Keratinocyte (primary cell): ENCODE measurements at regions not wholly inside any gene's neighbourhood (a gene's known extent, or its start where the extent isn't known, plus 50 kb on each side); places are given as distances from the start of the nearest gene placed in this dataset.

Source experiments
- DNase-seq: peaks from one replicate; pipeline ENCODE4 v3.0.0-alpha.2; 2011; ENCODE audit warnings: low read depth, missing footprints, low spot score
- FAIRE-seq: peaks from 2 replicates; lab custom pipeline; 2011; peaks lifted over from hg19 to GRCh38; lab: Jason Lieb, UNC
- H2AFZ ChIP-seq: 2 replicates; pipeline ENCODE4 v1.6.0; 2012; ENCODE audit warnings: low read length, control low read depth, inconsistent platforms; ENCODE audit not compliant: control insufficient read depth
- H3K27ac ChIP-seq: 2 replicates; pipeline ENCODE4 v1.5.1; 2011; ENCODE audit warnings: low read length; ENCODE audit not compliant: control insufficient read depth, insufficient read depth
- H3K27me3 ChIP-seq: 3 replicates; pipeline ENCODE4 v1.6.0; 2011; ENCODE audit warnings: low read length; ENCODE audit not compliant: control insufficient read depth, insufficient read depth; ENCODE audit errors: extremely low read depth
- H3K36me3 ChIP-seq, 2 experiments: 2 replicates in 1 of 2; 3 replicates in 1 of 2; pipeline ENCODE4 v1.5.1; 2011; ENCODE audit warnings: low read length in 2 of 2, mild to moderate bottlenecking in 1 of 2; ENCODE audit not compliant: control insufficient read depth in 2 of 2, insufficient read depth in 2 of 2; ENCODE audit errors: extremely low read depth in 1 of 2
- H3K4me1 ChIP-seq: 3 replicates; pipeline ENCODE4 v1.5.1; 2011; ENCODE audit warnings: low read length; ENCODE audit not compliant: control insufficient read depth, insufficient read depth; ENCODE audit errors: extremely low read depth
- H3K4me2 ChIP-seq: 3 replicates; pipeline ENCODE4 v1.6.0; 2011; ENCODE audit warnings: low read depth, low read length; ENCODE audit not compliant: control insufficient read depth, insufficient read depth; ENCODE audit errors: extremely low read depth
- H3K4me3 ChIP-seq, 3 experiments: fragments of 200-600 bp in 1 of 3; sonication (generic) in 1 of 3; 2 replicates in 2 of 3; 3 replicates in 1 of 3; pipeline ENCODE4 v1.5.1; 2011 to 2016; ENCODE audit warnings: low read length in 3 of 3, mild to moderate bottlenecking in 3 of 3, control low read depth in 2 of 3, inconsistent platforms in 1 of 3, low read depth in 1 of 3, mixed read lengths in 1 of 3, mixed run types in 1 of 3, moderate library complexity in 1 of 3; ENCODE audit not compliant: control insufficient read depth in 2 of 3, insufficient read depth in 2 of 3; ENCODE audit errors: extremely low read depth in 1 of 3
- H3K79me2 ChIP-seq: 2 replicates; pipeline ENCODE4 v1.6.0; 2012; ENCODE audit warnings: low read length; ENCODE audit not compliant: control insufficient read depth, insufficient read depth
- H3K9ac ChIP-seq: 3 replicates; pipeline ENCODE4 v1.6.0; 2011; ENCODE audit warnings: low read length; ENCODE audit not compliant: control insufficient read depth, insufficient read depth; ENCODE audit errors: extremely low read depth
- H3K9me1 ChIP-seq: 3 replicates; pipeline ENCODE4 v1.6.0; 2011; ENCODE audit warnings: low read length; ENCODE audit not compliant: control insufficient read depth, insufficient read depth; ENCODE audit errors: extremely low read depth
- H3K9me3 ChIP-seq: 2 replicates; pipeline ENCODE4 v1.5.1; 2012; ENCODE audit warnings: low read depth, low read length; ENCODE audit not compliant: control insufficient read depth
- H4K20me1 ChIP-seq: 3 replicates; pipeline ENCODE4 v1.6.0; 2011; ENCODE audit warnings: low read length; ENCODE audit not compliant: control insufficient read depth, insufficient read depth; ENCODE audit errors: extremely low read depth
- CTCF ChIP-seq, 3 experiments: IDR thresholded peaks in 1 of 3; conservative IDR thresholded peaks in 1 of 3; optimal IDR thresholded peaks in 1 of 3; 2 replicates in 2 of 3; 3 replicates in 1 of 3; pipeline versions ENCODE3 to v1.5.1; 2011; ENCODE audit warnings: low read length in 3 of 3, mild to moderate bottlenecking in 3 of 3, moderate library complexity in 2 of 3, control low read depth in 1 of 3, inconsistent platforms in 1 of 3; ENCODE audit not compliant: insufficient read depth in 2 of 3; ENCODE audit errors: extremely low read depth in 1 of 3
- EZH2 ChIP-seq: IDR thresholded peaks from one replicate; pipeline ENCODE4 v1.6.1; 2012; ENCODE audit warnings: inconsistent platforms, mild to moderate bottlenecking, low read length, moderate library complexity
- dilution Hi-C: fragments of 300-500 bp; cut with MboI; formaldehyde crosslinking; loops from one replicate; pipeline ENCODE4 v1.7.0; 2020; ENCODE audit warnings: low sequenced_read_pairs; ENCODE audit not compliant: extremely low pct_ligation_motif_present

DNA sequence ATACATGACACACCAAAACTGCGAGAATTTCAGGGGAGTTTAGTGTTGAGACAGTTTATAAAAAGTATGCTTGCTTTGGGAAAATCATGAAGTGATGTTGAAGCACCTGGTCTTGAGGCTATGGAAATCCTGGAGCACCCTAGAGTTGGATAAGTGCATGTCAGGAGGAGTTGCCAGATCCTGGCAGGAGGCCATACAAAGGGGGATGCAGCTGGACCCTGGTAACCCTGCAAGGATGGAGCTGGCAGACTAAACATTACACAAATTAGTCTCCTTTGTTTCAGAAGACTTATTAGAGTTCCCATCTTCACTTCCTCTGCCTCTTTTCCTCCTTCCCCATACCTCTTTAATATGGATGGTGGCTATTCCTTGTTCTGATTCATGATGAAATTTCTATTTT lies 907.0 kb downstream of the BCL11B start:
- H3K4me2 ChIP-seq, result no peak overlapping the region
- H2AFZ ChIP-seq, result no peak overlapping the region
- H3K9ac ChIP-seq, result no peak overlapping the region
- H3K9me3 ChIP-seq, result no peaks in the 10 kb centered on the region
- TF ChIP-seq CTCF (optimal IDR thresholded peaks at IDR 0.05 in 1 of 3, IDR thresholded peaks at IDR 0.05 in 1 of 3, conservative IDR thresholded peaks at IDR 0.05 in 1 of 3; ENCODE audit: extremely low read depth in 1 of 3, insufficient read depth in 2 of 3, low read length in 3 of 3) (no peak), EZH2 (no peak)
- no peaks in the 10 kb centered on the region for H4K20me1 ChIP-seq
- FAIRE-seq (no peak), DNase-seq (no peak)
- H3K4me1 ChIP-seq, result peaks cover 11% of the 10 kb centered on the region
- no peaks in the 10 kb centered on the region for H3K9me1 ChIP-seq
- no peaks in the 10 kb centered on the region for H3K36me3 ChIP-seq
- H3K4me3 ChIP-seq, result no peak overlapping the region
- no peak overlapping the region for H3K27ac ChIP-seq
- H3K79me2 ChIP-seq, result no peaks in the 10 kb centered on the region
- dilution Hi-C loops, result no loop called here
- H3K27me3 ChIP-seq, result no peaks in the 10 kb centered on the region

GRCh38 chr14:98366429-98366828 lies 905.6 kb downstream of the BCL11B start:
- H3K9me3 ChIP-seq, result no peaks in the 10 kb centered on the region
- H3K9ac ChIP-seq, result no peak overlapping the region
- no peak overlapping the region for H3K4me3 ChIP-seq
- DNase-seq (no peak), FAIRE-seq (no peak)
- H3K4me1 ChIP-seq, result peaks cover 21% of the 10 kb centered on the region
- no peaks in the 10 kb centered on the region for H3K79me2 ChIP-seq
- TF ChIP-seq EZH2 (no peak), CTCF (optimal IDR thresholded peaks at IDR 0.05 in 1 of 3, IDR thresholded peaks at IDR 0.05 in 1 of 3, conservative IDR thresholded peaks at IDR 0.05 in 1 of 3; ENCODE audit: extremely low read depth in 1 of 3, insufficient read depth in 2 of 3, low read length in 3 of 3) (no peak)
- H2AFZ ChIP-seq, result no peak overlapping the region
- no peaks in the 10 kb centered on the region for H4K20me1 ChIP-seq
- H3K27ac ChIP-seq, result no peak overlapping the region
- dilution Hi-C loops, result no loop called here
- H3K4me2 ChIP-seq, result no peak overlapping the region
- no peaks in the 10 kb centered on the region for H3K27me3 ChIP-seq
- H3K36me3 ChIP-seq, result no peaks in the 10 kb centered on the region
- H3K9me1 ChIP-seq, result no peaks in the 10 kb centered on the region
